Astrocyte of the cerebellum (primary cell): ENCODE measurements at regions not wholly inside any gene's neighbourhood (a gene's known extent, or its start where the extent isn't known, plus 50 kb on each side); places are given as distances from the start of the nearest gene placed in this dataset.

ENCODE experiments used
- DNase-seq: peaks from one replicate; pipeline ENCODE4 v3.0.0-alpha.2; 2011; ENCODE audit warnings: low read depth
- H3K4me3 ChIP-seq: 2 replicates; pipeline ENCODE4 v1.5.1; 2011; ENCODE audit warnings: mild to moderate bottlenecking, low read depth, low read length, moderate library complexity
- CTCF ChIP-seq: IDR thresholded peaks from 2 replicates; pipeline ENCODE4 v1.5.1; 2012; ENCODE audit warnings: low read length, low read depth, moderate library complexity, mild to moderate bottlenecking; ENCODE audit errors: missing control alignments
- in situ Hi-C: cut with HindIII; loops from 2 replicates; pipeline ENCODE4 v1.10.0; 2017; ENCODE audit warnings: low sequenced_read_pairs

GRCh38 chr2:228846161-228846560, 424.9 kb downstream of the PID1 start:
- no peak overlapping the region for H3K4me3 ChIP-seq
- no peak for TF ChIP-seq CTCF
- in situ Hi-C loops: no loop called here
- DNase-seq: no peak

GRCh38 chr2:228845162-228845925, 425.7 kb downstream of the PID1 start:
- no peak for TF ChIP-seq CTCF
- in situ Hi-C loops: no loop called here
- no peak overlapping the region for H3K4me3 ChIP-seq
- no peak for DNase-seq

GRCh38 chr2:228841877-228842276, 429.2 kb downstream of the PID1 start:
- H3K4me3 ChIP-seq: no peak overlapping the region
- in situ Hi-C loops: no loop called here
- DNase-seq: no peak
- no peak for TF ChIP-seq CTCF

GRCh38 chr2:228841475-228841874, 429.6 kb downstream of the PID1 start:
- in situ Hi-C loops: no loop called here
- H3K4me3 ChIP-seq: no peak overlapping the region
- no peak for DNase-seq
- TF ChIP-seq CTCF: no peak

- TF ChIP-seq CTCF: no peak
- in situ Hi-C loops: no loop called here
- H3K4me3 ChIP-seq: no peak overlapping the region
- no peak for DNase-seq
Measured at GRCh38 chr2:228840743-228841114, 430.4 kb downstream of the PID1 start.

- no peak overlapping the region for H3K4me3 ChIP-seq
- in situ Hi-C loops: no loop called here
- DNase-seq: no peak
- TF ChIP-seq CTCF: no peak
Measured at GRCh38 chr2:228840113-228840742, 430.9 kb downstream of the PID1 start.
